Tibial nerve (tissue), 3 donors: ENCODE measurements at regions not wholly inside any gene's neighbourhood (a gene's known extent, or its start where the extent isn't known, plus 50 kb on each side); places are given as distances from the start of the nearest gene placed in this dataset.

Experiments used
- POLR2A ChIP-seq, 2 donors: fragments of 450-650 bp; IDR thresholded peaks; one replicate each; pipeline ENCODE4 v1.6.1; 2017; ENCODE audit warnings: antibody characterized with exemption in 2 of 2, mild to moderate bottlenecking in 2 of 2, moderate library complexity in 2 of 2
- TF ChIP-seq, protein P1 (sequence below), 5 experiments: fragments of 200-600 bp in 3 of 5; fragments of 450-650 bp in 2 of 5; sonication (generic) in 3 of 5; IDR thresholded peaks; one replicate each; pipeline ENCODE4 v1.5.1; 2016 to 2019; ENCODE audit warnings: antibody characterized with exemption in 5 of 5, mild to moderate bottlenecking in 3 of 5, moderate library complexity in 2 of 5

DNA sequence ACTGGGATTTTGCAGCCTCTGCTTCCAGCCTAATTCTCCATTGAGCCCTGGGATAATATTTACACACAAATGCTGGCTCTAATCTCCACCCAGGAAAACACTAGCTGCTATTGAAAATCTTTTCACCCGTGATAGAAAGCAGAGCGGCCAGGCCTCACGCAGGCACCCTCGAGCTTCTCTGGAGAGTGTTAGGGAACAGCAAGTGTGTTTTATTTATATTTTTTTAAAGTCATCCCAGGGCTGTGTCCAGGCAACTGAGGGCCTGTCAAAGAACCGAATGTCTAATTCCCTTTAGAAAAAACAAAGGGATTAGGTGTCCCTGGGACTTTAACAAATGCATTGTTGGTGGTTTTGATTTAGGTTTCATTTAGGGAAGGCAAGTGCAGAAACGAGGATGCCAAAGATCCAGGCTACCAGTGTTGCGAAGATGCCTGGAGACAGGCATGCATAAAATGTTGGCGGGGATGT lies 51.2 kb upstream of the SPRY4 start:
- TF ChIP-seq, protein P1, sequence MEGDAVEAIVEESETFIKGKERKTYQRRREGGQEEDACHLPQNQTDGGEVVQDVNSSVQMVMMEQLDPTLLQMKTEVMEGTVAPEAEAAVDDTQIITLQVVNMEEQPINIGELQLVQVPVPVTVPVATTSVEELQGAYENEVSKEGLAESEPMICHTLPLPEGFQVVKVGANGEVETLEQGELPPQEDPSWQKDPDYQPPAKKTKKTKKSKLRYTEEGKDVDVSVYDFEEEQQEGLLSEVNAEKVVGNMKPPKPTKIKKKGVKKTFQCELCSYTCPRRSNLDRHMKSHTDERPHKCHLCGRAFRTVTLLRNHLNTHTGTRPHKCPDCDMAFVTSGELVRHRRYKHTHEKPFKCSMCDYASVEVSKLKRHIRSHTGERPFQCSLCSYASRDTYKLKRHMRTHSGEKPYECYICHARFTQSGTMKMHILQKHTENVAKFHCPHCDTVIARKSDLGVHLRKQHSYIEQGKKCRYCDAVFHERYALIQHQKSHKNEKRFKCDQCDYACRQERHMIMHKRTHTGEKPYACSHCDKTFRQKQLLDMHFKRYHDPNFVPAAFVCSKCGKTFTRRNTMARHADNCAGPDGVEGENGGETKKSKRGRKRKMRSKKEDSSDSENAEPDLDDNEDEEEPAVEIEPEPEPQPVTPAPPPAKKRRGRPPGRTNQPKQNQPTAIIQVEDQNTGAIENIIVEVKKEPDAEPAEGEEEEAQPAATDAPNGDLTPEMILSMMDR (IDR thresholded peaks at IDR 0.05): no peak
- no peak for TF ChIP-seq POLR2A (IDR thresholded peaks at IDR 0.05)
